ENCODE measurements at regions not wholly inside any gene's neighbourhood (a gene's known extent, or its start where the extent isn't known, plus 50 kb on each side); places are given as distances from the start of the nearest gene placed in this dataset.
"Not testable (repeated sequence)": the region's sequence is repeated elsewhere in the genome, so short reads cannot be mapped to it uniquely, and the experiment has no call there.

- DNase-seq = no peak
Observed at GRCh38 chr10:29878492-29878891, 180.9 kb downstream of the JCAD start.

- DNase-seq = no peak
Observed at GRCh38 chr10:29877793-29878491, 181.4 kb downstream of the JCAD start.

DNA sequence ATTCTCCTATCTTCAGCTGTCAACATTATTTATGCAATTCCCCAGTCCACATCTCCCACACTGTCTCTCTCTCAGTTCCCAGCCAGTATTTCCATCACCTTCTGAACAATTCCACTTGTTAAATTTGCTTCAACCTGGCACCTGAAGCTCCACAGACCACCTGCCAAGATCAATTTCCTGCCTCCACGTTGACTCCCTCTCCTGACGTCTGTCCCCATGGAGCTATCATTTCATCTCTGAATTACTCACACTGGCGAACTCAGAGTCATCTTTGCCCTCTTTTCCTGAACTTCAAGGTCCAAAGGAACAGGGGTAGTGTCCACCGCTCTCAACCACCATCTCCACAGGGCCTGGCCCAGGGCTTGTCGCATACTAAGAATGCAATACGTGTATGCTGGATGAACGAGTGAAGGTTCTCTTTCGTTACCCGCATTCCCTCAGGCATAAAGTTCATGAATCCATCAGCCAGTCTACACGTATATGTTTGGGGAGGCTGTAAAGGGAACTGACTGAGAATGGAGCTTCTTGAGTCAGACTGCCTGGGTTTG, 183.3 kb downstream of the JCAD start:
- no peak for DNase-seq

DNA sequence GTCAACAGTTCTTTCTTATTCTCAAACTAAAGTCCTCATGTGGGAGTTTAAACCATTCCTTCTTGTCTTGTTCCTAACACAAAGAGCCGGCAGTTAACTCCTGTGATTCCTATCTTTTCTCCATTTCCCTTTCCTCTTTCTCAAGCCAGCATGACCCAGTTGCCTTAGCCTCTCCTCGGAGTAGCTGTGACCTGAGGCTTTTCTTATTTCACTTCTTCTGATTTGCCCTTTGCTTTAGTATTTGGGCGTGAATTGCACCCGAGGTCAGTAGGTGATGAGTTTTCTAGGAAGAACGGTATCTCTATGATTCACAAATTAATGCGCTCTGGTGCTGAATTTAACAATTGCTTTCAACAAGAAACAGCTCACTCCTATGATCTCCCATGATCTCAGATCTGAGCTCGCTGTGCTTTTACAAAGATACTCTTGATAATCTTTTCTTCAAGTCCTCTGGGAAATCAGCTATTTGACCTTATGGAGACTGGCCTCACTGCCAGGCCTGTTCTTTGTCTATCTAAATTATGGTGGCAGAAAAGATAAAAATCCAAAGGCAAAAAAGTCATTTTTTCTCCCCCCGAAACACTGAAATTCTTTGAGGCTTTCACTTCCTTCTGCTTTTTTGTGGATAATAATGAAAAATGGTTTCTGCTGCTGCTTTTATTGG, 184.6 kb downstream of the JCAD start:
- no peak for DNase-seq

- DNase-seq = no peak
Observed at GRCh38 chr10:29873941-29874484, 185.4 kb downstream of the JCAD start.

GRCh38 chr10:29870522-29871044, 188.8 kb downstream of the JCAD start:
- no peak for DNase-seq

DNA sequence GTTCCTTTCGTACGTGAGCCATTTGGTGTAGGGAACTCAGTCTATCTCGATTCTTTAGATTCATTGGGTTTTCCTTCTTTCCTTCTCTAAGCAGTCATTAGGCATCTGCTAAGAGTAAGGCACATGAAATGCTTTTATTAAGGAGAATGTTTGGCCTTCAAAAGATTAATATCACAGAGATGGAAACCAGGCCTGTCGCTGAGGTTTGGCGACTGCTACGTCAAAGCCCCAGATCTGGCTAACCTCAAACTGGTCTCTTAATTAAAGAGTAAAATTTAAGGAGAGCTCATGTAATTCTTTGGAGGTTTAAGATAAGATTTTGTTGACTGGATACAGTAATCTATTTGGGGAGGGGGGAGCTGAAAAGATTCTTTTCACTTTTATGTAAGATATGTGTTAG, 189.8 kb downstream of the JCAD start:
- no peak for DNase-seq

- DNase-seq = no peak
Observed at GRCh38 chr10:29866356-29866755, 193.0 kb downstream of the JCAD start.

- no peak for DNase-seq
Observed at GRCh38 chr10:29865700-29866355, 193.6 kb downstream of the JCAD start.

DNA sequence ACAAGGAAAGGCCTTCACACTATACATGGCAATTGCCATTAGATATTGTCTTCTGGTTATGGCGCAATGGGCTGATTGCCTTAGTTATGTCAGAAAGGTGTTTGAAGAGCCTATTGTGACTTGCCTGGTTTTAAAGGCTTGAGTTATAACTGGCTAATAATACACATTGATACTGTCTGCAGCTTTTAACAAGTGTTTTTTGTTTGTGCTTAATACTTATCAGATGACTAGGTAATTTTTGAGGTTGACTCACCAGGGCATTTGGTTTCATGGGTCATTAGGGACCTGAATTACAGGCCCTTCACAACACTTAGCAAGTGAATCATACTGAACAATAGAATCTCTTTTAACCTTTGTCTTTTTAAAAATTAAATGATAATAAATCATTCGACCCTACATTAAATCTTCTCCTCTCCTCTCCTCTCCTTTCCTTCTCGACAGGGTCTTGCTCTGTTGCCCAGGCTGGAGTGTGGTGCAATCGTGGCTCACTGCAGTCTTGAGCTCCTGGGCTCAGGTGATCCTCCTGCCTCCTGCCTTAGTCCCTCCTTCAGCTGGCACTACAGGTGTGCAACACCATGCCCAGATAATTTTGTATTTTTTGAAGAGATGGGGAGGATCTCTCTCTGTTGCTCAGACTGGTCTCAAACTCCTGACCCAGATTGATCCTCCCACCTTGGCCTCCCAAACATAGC, 196.3 kb downstream of the JCAD start:
- DNase-seq = no peak

DNA sequence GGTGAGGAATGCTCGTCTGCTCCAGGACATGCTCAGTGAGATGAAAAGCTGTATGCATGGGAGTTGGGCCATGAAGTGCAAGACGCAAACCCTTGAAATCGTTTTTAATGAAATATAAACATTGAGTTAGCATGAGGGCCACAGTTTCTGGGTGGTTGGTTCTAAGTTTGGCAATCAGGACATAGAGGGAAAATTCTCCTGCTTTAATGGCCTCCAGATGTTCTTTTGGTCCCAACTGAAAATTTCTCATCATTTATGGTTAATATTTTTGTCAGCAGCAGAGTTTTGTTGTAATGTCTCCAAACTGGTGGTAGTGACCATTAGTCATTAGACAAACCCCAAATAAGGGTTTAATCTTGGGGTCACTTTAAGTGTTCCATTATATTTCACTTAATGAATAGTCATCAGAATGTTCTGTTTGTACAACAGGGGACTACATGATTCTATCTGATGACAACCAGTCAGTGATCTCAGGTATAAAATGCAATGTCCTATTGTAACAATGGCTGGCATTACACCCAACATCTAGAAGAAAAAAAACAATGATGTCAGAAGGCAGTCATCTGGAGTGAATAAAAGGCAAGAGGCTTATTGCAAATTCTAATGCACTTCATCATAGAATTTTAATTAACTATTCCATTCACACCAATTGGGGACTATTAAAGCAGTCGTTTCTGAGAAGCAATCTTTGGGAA, 197.4 kb downstream of the JCAD start:
- DNase-seq = no peak

DNA sequence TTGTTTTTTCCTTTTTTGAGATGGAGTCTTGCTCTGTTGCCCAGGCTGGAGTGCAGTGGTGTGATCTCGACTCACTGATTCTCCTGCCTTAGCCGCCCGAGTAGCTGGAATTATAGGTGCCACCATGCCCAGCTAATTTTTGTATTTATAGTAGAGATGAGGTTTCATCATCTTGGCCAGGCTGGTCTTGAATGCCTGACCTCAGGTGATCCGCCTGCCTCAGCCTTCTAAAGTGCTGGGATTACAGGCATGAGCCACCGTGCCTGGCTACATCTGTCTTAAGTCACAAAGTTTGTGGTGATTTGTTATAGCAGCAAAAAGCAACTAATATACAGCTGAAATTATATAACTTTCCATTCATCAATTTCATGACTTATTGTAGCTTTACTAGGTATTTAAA, 198.2 kb downstream of the JCAD start:
- DNase-seq = not testable (repeated sequence)

- no peak for DNase-seq
Observed at GRCh38 chr10:29860166-29860565, 199.2 kb downstream of the JCAD start.

DNA sequence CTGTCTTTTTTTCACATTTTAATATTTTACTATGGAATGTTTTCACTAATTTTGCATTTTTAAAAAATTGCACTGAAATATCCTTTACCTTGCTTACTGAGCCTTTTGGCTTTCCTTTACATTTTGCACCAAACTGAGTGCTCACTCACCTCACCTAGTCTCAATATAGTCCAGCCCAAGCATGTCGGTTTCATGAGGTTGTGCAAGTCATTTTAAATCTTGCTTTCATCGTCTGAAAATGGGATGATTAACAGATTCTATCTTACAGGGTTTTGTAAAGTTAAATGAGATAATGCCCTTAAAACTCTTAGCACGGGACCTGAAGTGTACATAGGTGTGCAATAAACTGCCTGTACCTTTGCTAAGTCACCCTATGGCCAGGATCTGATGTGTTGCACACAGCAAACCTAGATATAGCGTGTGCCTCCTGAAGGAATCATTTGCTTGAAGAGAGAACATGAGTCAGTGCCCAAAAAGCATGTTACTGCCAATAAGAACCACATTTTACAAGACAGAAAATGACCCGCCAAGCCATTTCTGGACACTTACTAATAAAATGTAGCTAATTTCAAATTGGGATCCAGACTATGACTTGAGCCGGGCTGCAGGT, 199.8 kb downstream of the JCAD start:
- no peak for DNase-seq

GRCh38 chr10:29858702-29859267, 200.6 kb downstream of the JCAD start:
- DNase-seq = no peak

- DNase-seq = peak; percentile 10
Observed at GRCh38 chr10:29857843-29858701, 201.3 kb downstream of the JCAD start.

DNA sequence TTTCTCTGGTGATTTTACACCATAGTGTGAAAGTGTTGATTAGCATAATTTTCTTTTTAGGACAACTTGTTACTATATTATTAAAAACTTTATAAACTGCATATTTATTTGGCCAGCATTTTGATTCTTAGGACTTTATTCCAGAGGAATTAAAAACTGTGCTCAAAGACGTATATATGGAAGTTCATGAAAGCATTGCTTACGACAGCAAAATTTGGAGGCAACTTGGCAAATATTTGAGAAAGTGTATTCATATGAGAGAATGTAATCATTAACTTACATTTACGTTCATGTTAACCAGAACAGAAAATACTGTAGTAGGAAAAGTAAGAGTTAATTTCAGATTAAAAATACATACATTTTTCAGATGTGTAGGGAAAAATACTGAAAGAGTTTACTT, 203.1 kb downstream of the JCAD start:
- no peak for DNase-seq

GRCh38 chr10:29853913-29854312, 205.5 kb downstream of the JCAD start:
- no peak for DNase-seq

DNA sequence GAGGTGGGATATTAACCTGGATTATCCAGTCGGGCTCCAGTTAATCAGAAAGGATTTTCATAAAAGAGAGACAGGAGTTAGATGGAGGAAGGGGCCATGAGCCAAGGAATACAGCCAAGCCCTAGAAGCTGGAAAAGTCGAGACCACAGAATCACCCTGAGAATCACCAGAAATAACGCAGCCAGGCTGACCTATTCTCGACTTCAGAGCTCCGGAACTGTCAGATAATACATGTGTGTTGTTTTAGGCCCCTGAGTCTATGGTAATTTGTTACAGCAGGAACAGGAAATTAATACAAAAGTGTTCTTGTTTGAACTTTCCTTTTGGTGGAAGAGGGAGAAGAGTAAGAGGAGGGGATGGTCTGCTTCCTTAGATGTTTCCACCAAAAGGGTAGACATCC, 208.1 kb downstream of the JCAD start:
- no peak for DNase-seq

GRCh38 chr10:29850371-29850770, 209.0 kb downstream of the JCAD start:
- DNase-seq = no peak
